IPS-11a (cell line): ENCODE measurements at regions not wholly inside any gene's neighbourhood (a gene's known extent, or its start where the extent isn't known, plus 50 kb on each side); places are given as distances from the start of the nearest gene placed in this dataset.

Experiments used
- H3K4me3 ChIP-seq: one replicate; pipeline ENCODE4 v1.5.1; 2013; ENCODE audit warnings: low read depth, low read length, control low read depth

- no peak overlapping the region for H3K4me3 ChIP-seq
These were observed 657.2 kb downstream of the RNF144A start for GRCh38 chr2:7574385-7574784.

DNA sequence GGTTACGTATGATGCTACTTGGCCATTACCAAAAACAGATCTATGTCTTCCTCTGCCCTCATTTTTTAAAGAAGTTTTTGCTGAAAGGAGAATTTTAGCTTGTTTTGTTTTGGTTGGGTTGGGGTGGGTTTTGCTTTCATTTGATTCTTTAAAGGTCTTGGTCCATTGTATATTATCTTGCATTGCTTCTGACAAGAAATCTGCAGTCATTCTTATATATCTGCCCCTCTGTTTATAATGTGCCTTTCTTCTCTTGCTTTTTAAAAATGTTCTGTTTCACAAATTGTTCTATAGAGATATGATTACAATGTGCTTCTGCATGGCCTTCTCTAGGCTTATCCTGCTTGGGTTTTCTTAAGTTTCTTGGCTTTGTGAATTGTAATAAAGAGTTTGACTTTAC is 660.6 kb downstream of the RNF144A start:
- H3K4me3 ChIP-seq = no peak overlapping the region

DNA sequence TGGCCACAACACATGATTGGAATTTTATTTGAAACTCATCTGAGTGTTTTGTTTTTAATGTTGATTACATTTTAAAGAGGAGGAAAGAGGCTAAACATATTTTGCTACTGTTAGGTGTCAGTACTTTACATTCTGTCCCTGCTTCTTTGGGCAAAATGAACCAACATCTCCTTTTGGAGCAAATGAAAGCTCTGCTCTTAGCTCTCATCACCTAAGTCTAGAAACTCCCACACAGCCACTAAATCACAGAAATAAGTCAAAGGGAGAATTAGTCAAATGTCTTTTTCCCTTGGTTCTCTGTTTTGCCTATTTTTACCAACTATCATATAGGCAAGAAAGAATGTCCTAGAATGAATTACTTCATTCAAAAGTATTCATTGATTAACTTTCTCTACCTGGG is 666.8 kb downstream of the RNF144A start:
- no peak overlapping the region for H3K4me3 ChIP-seq

DNA sequence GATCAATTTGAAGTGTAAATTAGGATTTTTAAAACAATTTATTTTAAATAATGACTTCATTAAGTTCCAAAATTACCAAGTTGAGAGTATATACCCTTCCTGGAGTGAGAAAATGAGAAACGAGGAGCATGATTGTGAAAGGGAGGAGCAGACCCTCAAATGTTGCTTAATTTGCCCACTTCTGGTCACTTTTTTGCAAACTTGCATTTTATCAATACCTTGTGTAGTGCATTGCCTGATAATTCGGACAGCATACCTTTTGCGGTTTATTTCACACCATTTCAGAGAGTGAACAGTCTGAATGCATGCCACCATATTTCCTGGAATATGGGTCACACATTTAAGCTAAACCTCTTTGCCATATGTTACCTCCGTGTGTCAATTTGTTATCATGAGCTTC is 669.7 kb downstream of the RNF144A start:
- no peak overlapping the region for H3K4me3 ChIP-seq

- H3K4me3 ChIP-seq = no peak overlapping the region
These were observed 671.1 kb downstream of the RNF144A start for GRCh38 chr2:7588295-7588694.

- H3K4me3 ChIP-seq = no peak overlapping the region
These were observed 675.5 kb downstream of the RNF144A start for GRCh38 chr2:7592618-7593140.

GRCh38 chr2:7593360-7593759 is 676.1 kb downstream of the RNF144A start:
- no peak overlapping the region for H3K4me3 ChIP-seq

DNA sequence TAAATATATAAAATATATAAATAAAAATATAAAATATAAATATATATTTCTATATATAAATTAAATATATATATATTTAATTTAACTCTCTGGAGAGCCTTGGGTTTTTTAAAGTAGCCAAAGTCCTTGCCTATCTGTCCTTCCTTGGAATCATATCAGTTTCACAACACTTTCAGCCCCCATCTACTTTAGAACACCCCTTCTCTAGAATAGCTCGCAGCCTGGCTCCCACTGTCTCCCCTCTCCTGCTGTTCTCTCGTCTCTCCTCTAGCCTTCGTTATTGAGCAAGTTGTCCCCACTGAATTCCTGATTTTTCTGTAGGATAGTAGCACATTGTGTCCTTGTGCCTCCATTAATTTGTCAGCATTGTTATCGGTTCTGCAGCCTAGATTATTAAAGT is 677.0 kb downstream of the RNF144A start:
- no peak overlapping the region for H3K4me3 ChIP-seq

DNA sequence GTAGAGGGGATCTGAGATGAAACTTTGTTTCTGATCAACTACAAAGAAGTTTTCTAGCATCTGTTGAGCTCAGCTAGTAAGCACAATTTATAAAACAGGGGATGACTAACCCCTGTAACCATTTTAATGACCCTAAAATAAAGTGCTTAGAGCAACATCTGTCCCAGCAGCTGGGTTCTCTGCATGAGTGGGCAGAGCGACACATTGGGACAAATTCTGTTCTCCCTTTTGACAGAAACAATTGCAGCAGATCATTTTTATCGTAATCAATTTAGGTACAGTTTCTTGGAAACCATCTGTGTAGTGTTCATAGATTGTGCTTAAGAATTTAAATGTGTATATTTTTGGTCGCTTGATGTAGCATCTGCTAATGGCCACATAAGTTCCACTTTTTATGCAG is 678.0 kb downstream of the RNF144A start:
- H3K4me3 ChIP-seq = no peak overlapping the region

DNA sequence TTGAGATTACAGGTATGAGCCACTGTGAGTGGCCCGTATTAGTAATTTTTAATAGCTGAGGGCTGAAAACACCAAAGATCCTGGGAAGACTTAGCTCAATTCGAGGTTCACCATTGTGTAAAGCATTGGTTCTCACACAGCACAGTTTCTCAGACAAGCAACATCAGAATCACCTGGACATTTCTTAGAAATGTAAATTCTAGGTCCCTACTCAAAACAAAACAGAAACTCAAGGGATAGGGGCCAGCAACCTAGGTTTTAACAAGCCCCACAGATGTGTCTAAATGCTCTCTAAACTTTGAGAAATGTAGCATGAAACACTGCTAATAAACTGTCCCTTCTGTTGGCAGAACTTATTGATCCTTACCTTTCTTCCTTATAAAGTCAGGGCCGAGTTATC is 681.2 kb downstream of the RNF144A start:
- no peak overlapping the region for H3K4me3 ChIP-seq

GRCh38 chr2:7599462-7600258 is 682.4 kb downstream of the RNF144A start:
- H3K4me3 ChIP-seq = no peak overlapping the region

- H3K4me3 ChIP-seq = no peak overlapping the region
These were observed 684.8 kb downstream of the RNF144A start for GRCh38 chr2:7601990-7602389.

GRCh38 chr2:7604456-7604855 is 687.2 kb downstream of the RNF144A start:
- no peak overlapping the region for H3K4me3 ChIP-seq

DNA sequence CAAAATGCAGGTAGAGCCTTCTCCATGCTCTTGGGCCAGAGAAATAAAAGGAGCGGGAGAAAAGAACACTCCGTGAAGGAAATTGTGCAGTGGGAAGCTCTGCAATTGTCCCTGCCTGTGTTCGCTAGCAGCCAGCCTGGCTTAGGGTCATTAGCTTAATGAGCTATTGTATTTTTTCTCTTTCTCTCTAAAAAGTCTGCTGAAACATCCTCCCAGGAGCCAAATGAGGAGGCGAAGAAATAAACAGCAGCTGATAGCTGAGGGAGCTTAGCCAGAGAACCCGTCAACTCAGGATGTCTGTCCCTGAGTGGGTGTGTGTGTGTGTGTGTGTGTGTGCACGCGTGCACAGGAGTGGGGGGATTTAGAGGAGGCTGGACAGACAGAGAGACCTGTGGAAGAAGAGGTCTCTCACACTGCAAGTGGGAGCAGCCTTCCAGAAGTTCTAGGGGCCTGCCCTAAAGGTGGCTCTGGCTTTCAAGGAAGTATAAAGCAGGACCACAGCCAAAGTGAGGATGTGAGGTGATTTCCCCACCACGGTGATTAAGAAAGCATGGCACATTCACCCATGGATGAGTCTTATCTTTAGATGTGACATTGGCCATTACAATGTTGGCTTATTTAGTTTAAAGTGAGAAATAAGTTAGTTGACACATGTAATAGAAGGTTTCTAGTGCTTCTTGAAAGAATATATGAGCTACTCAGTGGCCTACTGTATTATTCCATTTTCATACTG is 690.4 kb downstream of the RNF144A start:
- H3K4me3 ChIP-seq = no peak overlapping the region

DNA sequence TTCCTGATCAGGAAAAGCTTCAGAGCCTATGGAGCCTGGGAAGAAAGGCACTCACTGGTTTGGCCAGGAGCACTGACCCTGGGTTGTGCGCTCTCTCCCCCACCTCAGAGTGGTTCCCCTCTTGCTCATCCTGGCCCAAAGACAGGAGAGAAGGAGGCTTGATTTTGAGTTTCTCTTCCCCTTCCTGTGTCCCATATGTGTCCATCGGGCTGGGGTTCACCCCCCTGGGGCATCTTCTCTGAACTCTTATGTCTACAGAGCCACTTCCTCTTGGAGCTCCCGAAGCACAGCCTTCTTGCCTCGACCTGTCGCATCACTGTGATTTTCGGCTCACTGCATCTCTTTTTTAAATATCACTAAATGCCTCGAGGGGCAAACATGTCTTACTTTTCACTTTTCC is 692.3 kb downstream of the RNF144A start:
- no peak overlapping the region for H3K4me3 ChIP-seq

DNA sequence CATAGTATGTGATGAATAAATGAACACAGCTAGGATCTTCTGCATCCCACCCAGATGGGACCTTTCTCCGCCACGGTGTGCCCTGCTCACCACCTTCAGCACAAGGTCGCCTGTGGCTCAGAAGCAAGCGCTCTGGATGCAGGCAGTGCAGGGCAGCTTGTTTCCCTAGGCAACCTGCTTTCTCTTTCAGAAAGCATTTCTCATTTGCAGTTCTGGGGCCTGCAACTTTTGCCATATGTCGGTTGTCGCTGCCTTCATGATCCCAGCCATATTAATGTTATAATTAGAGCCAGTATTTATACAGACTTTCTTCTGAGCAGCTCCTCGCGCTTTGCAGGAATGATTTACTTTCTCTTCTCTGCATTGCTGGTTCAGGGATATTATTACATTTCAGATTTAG is 692.8 kb downstream of the RNF144A start:
- no peak overlapping the region for H3K4me3 ChIP-seq

GRCh38 chr2:7611750-7612149 is 694.5 kb downstream of the RNF144A start:
- H3K4me3 ChIP-seq = no peak overlapping the region

- no peak overlapping the region for H3K4me3 ChIP-seq
These were observed 695.8 kb downstream of the RNF144A start for GRCh38 chr2:7612969-7613368.

GRCh38 chr2:7613831-7614230 is 696.6 kb downstream of the RNF144A start:
- no peak overlapping the region for H3K4me3 ChIP-seq

GRCh38 chr2:7618031-7618430 is 700.8 kb downstream of the RNF144A start:
- no peak overlapping the region for H3K4me3 ChIP-seq

DNA sequence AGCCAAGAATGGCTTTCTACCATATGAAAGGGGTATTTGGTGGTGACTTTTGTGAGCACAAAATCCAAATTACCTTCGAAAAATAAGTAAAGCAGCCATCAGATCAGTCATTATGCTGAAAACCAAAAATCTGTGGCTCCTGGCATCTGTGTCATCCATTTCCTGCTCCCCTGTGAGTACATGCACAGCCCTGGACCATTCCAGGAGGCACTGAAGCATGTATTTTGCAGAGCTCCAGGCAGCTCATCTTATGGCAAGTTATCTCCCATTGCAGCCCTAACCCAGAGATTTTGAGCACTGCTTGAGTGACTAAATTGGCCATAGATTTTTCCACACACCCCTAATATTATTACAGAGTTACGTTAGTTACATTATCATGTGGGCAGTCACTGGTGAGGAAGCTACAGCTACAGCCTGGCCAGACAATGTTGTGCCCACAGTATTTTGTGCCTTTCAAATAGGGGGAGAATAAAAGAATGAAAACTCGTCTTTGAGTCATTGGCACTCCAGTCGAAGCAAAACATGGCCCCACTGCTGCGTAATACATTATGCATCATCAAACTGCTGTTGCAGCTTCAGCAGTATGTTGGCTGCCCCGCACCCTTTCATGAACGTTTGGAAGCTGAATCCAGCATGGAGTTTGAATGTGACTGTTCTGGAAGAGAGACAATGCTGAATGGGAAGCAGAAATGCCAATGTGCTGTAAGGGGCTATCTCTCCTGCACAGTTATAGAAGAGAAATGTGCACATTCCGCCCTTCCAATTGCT is 702.2 kb downstream of the RNF144A start:
- no peak overlapping the region for H3K4me3 ChIP-seq
